Right lobe of liver (tissue), 6 donors: ENCODE measurements at regions not wholly inside any gene's neighbourhood (a gene's known extent, or its start where the extent isn't known, plus 50 kb on each side); places are given as distances from the start of the nearest gene placed in this dataset.
A peak's percentile ranks its signal among the peaks of the same experiment; 100 is the strongest.

Experiments used
- ATAC-seq, 4 donors: fragments of 200-7000 bp; cut with Tn5 transposase; one replicate each; pipeline ENCODE4 v1.9.1; 2020; ENCODE audit warnings: mild to moderate bottlenecking in 4 of 4, moderate library complexity in 4 of 4
- DNase-seq, 3 donors: peaks; one replicate each; pipeline ENCODE4 v3.0.0-alpha.2; 2020
- H3K27ac ChIP-seq, 3 donors: fragments of 200-600 bp; one replicate each; pipeline ENCODE4 v1.8.0; 2022
- H3K27me3 ChIP-seq, 2 donors: fragments of 200-600 bp; one replicate each; pipeline ENCODE4 v1.8.0; 2022
- H3K36me3 ChIP-seq, 4 donors: fragments of 200-600 bp; sonication (generic) in 1 of 4; one replicate each; pipeline versions ENCODE4 v1.5.1 to v1.8.0; 2017 to 2022; ENCODE audit warnings: control low read depth in 1 of 4
- H3K4me1 ChIP-seq, 4 donors: fragments of 200-600 bp; sonication (generic) in 1 of 4; one replicate each; pipeline versions ENCODE4 v1.5.1 to v1.8.0; 2017 to 2022; ENCODE audit warnings: control low read depth in 1 of 4
- H3K4me3 ChIP-seq, 3 donors: fragments of 200-600 bp; one replicate each; pipeline ENCODE4 v1.8.0; 2022
- H3K9me3 ChIP-seq, 4 donors: fragments of 200-600 bp; sonication (generic) in 1 of 4; one replicate each; pipeline versions ENCODE4 v1.5.1 to v1.8.0; 2017 to 2022; ENCODE audit warnings: control low read depth in 1 of 4
- POLR2A ChIP-seq: fragments of 450-650 bp; IDR thresholded peaks from one replicate; pipeline ENCODE4 v1.6.1; 2017; ENCODE audit warnings: antibody characterized with exemption, mild to moderate bottlenecking
- WGBS: methylation state at CpG from one replicate; pipeline ENCODE4 v1.1.6; 2018; ENCODE audit warnings: low coverage, low lambda C conversion rate; ENCODE audit not compliant: insufficient coverage; ENCODE audit errors: missing lambda C conversion rate; 5-methylcytosine and 5-hydroxymethylcytosine counted together
- intact Hi-C, 2 donors: fragments of 100-400 bp; cut with DNase I; formaldehyde crosslinking; loops; one replicate each; pipeline versions ENCODE4 v1.11.2 to v1.14.1; 2022
- TF ChIP-seq, protein P1 (sequence below), 4 donors: fragments of 200-600 bp in 3 of 4; fragments of 450-650 bp in 1 of 4; IDR thresholded peaks; one replicate each; pipeline versions ENCODE4 v1.5.1 to v1.8.0; 2016 to 2022; ENCODE audit warnings: antibody characterized with exemption in 4 of 4, mild to moderate bottlenecking in 2 of 4
- donor health status: DM: no; HTN: yes; CAD: no.
- donor health status: DM: no; HTN: no; CAD: no.
- donor health status: DM: no; HTN: no; CAD: no.
- donor health status: DM: no; HTN: yes; CAD: no.
- donor health status: DM: no; HTN: yes; CAD: no.

DNA sequence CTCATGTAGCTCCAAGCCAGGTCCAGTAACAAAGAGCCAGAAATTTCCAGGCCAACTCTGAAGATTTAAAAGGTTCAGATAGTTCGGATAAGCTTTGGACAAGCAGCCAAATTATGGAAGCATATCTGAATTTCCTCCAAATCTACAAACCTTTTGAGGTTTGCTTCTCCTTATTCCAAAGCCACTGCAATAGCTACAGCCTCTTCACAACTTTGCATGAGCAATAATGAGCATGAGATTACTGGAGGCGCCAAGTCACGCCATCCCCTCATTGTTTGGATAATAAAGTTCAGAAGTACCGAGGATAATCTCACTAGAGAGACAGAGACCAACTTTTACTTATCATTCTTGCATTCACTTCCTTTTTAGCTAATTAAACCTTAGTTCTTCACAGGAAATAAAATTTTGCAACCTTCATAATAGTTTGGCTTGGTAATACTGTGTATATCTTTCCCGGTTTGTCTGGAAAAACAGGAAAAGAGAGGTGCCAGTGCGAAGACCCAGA, 329.6 kb upstream of the RSPO3 start:
- WGBS: 50% methylated on average over 6 of the region's 6 CpGs
- H3K4me1 ChIP-seq: no peaks in the 10 kb centered on the region
- DNase-seq (no peak), ATAC-seq (peak; percentile 43 to 65 (median 62))
- no peaks in the 10 kb centered on the region for H3K36me3 ChIP-seq
- H3K9me3 ChIP-seq: no peaks in the 10 kb centered on the region
- H3K27ac ChIP-seq: no peak overlapping the region
- TF ChIP-seq POLR2A: no peak
- TF ChIP-seq, protein P1, sequence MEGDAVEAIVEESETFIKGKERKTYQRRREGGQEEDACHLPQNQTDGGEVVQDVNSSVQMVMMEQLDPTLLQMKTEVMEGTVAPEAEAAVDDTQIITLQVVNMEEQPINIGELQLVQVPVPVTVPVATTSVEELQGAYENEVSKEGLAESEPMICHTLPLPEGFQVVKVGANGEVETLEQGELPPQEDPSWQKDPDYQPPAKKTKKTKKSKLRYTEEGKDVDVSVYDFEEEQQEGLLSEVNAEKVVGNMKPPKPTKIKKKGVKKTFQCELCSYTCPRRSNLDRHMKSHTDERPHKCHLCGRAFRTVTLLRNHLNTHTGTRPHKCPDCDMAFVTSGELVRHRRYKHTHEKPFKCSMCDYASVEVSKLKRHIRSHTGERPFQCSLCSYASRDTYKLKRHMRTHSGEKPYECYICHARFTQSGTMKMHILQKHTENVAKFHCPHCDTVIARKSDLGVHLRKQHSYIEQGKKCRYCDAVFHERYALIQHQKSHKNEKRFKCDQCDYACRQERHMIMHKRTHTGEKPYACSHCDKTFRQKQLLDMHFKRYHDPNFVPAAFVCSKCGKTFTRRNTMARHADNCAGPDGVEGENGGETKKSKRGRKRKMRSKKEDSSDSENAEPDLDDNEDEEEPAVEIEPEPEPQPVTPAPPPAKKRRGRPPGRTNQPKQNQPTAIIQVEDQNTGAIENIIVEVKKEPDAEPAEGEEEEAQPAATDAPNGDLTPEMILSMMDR (IDR thresholded peaks at IDR 0.05): no peak
- intact Hi-C loops: no loop called here
- H3K4me3 ChIP-seq: no peak overlapping the region
- no peaks in the 10 kb centered on the region for H3K27me3 ChIP-seq

DNA sequence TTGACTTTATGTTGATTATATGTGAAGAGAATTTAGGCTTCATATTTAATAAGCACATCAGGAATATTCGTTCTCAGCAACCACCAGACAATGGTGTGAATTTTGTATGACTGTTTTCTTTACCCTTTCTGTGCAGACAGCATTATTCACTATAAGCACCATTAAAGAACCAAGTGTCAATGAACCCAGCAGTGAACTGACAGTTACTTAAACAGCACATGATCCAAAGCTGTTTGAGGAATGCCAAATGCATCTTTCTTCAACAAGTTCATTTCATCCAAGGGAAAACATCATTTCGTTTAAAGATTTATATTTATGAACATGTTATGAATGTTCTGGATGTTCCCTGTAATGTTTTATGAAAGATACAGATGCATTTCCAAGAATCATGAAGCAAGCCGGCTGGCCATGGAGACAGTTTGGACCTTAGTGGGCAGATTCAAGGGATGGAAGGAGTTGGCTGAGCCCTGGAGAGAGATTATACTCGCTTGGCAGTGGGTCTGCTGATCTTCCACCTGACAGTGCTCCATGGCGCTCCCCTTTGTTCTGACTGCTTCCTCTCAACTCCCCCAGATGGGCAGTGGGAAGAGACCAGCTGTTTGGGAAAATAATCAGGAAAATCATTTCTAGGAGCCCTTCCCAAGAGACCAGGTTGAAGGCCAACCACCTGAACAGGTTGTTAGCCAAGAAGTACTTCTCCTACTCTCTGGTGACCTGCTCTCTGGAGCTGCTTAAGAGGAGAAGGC, 326.0 kb upstream of the RSPO3 start:
- H3K36me3 ChIP-seq: no peaks in the 10 kb centered on the region
- H3K27me3 ChIP-seq: no peaks in the 10 kb centered on the region
- no peak for TF ChIP-seq POLR2A
- TF ChIP-seq, protein P1 (IDR thresholded peaks at IDR 0.05): no peak
- intact Hi-C loops: no loop called here
- H3K9me3 ChIP-seq: no peaks in the 10 kb centered on the region
- no peak for DNase-seq
- WGBS: 32% methylated on average over 3 of the region's 5 CpGs
- ATAC-seq: no peak
- H3K4me1 ChIP-seq: no peaks in the 10 kb centered on the region
- no peak overlapping the region for H3K27ac ChIP-seq
- no peak overlapping the region for H3K4me3 ChIP-seq

DNA sequence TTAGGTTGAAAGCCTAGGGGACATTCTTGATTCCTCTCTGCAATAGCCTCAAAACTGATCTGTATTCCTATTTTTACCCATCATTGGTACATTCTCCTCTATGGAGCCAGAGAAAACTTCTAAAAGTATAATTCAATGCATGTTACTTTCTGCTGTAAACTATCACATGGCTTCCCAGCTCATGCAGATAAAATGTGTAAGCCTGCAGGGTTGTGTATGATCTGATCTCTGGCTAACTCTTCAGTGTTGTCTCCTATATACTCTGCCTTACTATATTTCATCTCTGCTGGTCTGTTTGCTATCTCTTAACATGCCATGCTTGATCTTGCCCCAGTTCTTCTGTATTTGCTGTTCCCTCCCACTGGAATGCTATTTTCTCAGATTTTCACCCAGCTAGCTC, 323.3 kb upstream of the RSPO3 start:
- no peaks in the 10 kb centered on the region for H3K27me3 ChIP-seq
- DNase-seq: no peak
- no peak overlapping the region for H3K4me3 ChIP-seq
- TF ChIP-seq, protein P1 (IDR thresholded peaks at IDR 0.05): no peak
- TF ChIP-seq POLR2A: no peak
- no peaks in the 10 kb centered on the region for H3K4me1 ChIP-seq
- no peaks in the 10 kb centered on the region for H3K9me3 ChIP-seq
- H3K27ac ChIP-seq: no peak overlapping the region
- H3K36me3 ChIP-seq: no peaks in the 10 kb centered on the region
- intact Hi-C loops: no loop called here
- ATAC-seq: no peak

DNA sequence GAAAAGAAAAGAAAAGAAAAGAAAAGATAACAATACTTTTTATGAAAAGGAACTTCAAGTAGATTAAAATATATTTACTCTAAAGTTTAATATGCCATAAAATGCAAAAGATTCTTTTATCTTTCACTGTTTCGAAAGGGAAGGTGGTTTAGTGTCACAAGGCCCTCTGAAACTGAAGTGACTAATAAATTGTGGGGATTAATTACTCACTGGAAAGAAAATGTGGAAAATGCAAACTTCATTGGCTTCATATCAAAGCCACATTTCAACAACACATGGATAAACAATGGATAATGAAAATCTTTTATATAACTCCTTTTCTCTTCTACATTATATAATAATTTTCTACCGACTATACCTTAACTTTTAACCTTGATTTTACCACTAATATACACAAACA, 320.5 kb upstream of the RSPO3 start:
- ATAC-seq (no peak), DNase-seq (no peak)
- TF ChIP-seq, protein P1 (IDR thresholded peaks at IDR 0.05): no peak
- TF ChIP-seq POLR2A: no peak
- H3K27ac ChIP-seq: no peak overlapping the region
- intact Hi-C loops: no loop called here
- no peak overlapping the region for H3K4me3 ChIP-seq
- no peaks in the 10 kb centered on the region for H3K4me1 ChIP-seq
- 45% methylated on average over 2 of the region's 2 CpGs for WGBS
- H3K36me3 ChIP-seq: no peaks in the 10 kb centered on the region
- H3K27me3 ChIP-seq: no peaks in the 10 kb centered on the region
- H3K9me3 ChIP-seq: no peaks in the 10 kb centered on the region

DNA sequence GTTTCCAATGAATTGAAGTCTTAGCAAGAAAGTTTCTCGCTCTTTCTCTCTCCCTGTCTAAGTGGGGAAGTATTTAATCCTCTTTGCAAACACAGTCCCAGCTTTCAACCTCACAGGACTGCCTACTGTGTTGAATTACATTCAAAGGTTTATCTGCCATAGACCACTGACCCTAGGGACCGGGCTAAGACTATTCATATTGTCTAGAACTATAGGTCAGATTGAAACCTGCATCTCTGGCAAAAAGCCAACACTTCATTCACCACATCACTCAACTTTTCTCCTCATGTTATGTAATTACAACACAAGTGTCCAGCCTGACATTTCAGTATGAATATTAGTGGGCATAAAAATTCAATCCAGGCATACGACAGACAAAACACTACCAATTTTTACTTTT, 314.7 kb upstream of the RSPO3 start:
- 52% methylated on average over 3 of the region's 3 CpGs for WGBS
- no peaks in the 10 kb centered on the region for H3K36me3 ChIP-seq
- intact Hi-C loops: no loop called here
- no peaks in the 10 kb centered on the region for H3K9me3 ChIP-seq
- no peaks in the 10 kb centered on the region for H3K27me3 ChIP-seq
- H3K4me1 ChIP-seq: no peaks in the 10 kb centered on the region
- no peak for ATAC-seq
- H3K27ac ChIP-seq: no peak overlapping the region
- DNase-seq: no peak
- H3K4me3 ChIP-seq: no peak overlapping the region
- TF ChIP-seq, protein P1 (IDR thresholded peaks at IDR 0.05): no peak
- no peak for TF ChIP-seq POLR2A
